GM19023 (cell line): ENCODE measurements at regions not wholly inside any gene's neighbourhood (a gene's known extent, or its start where the extent isn't known, plus 50 kb on each side); places are given as distances from the start of the nearest gene placed in this dataset.
"Not testable (repeated sequence)": the region's sequence is repeated elsewhere in the genome, so short reads cannot be mapped to it uniquely, and the experiment has no call there.

Experiments
- ATAC-seq: cut with Tn5 transposase; IDR thresholded peaks from one replicate; pipeline ENCODE4 v1.9.1; 2021; ENCODE audit warnings: mild to moderate bottlenecking, moderate library complexity; ENCODE audit not compliant: unreplicated experiment

- ATAC-seq: no peak
Observed at GRCh38 chr6:18527836-18528743, 140.9 kb downstream of the RNF144B start.

- no peak for ATAC-seq
Observed at GRCh38 chr6:18530201-18530600, 143.1 kb downstream of the RNF144B start.

- ATAC-seq: no peak
Observed at GRCh38 chr6:18532139-18532538, 145.0 kb downstream of the RNF144B start.

GRCh38 chr6:18533793-18534192, 146.6 kb downstream of the RNF144B start:
- ATAC-seq: no peak

- ATAC-seq: no peak
Observed at GRCh38 chr6:18536591-18537055, 149.5 kb downstream of the RNF144B start.

- no peak for ATAC-seq
Observed at GRCh38 chr6:18538315-18538714, 151.2 kb downstream of the RNF144B start.

GRCh38 chr6:18543051-18543450, 155.9 kb downstream of the RNF144B start:
- ATAC-seq: no peak

- ATAC-seq: not testable (repeated sequence)
Observed at GRCh38 chr6:18545142-18545541, 158.0 kb downstream of the RNF144B start.

- ATAC-seq: no peak
Observed at GRCh38 chr6:18545726-18546125, 158.6 kb downstream of the RNF144B start.

GRCh38 chr6:18550119-18550518, 163.0 kb downstream of the RNF144B start:
- no peak for ATAC-seq

GRCh38 chr6:18551228-18551627, 164.1 kb downstream of the RNF144B start:
- ATAC-seq: no peak

GRCh38 chr6:18555750-18556149, 168.6 kb downstream of the RNF144B start:
- ATAC-seq: no peak

GRCh38 chr6:18561037-18561750, 174.0 kb downstream of the RNF144B start:
- no peak for ATAC-seq

GRCh38 chr6:18562726-18563125, 175.6 kb downstream of the RNF144B start:
- ATAC-seq: no peak

GRCh38 chr6:18564775-18565174, 177.6 kb downstream of the RNF144B start:
- no peak for ATAC-seq

GRCh38 chr6:18565231-18565630, 178.1 kb downstream of the RNF144B start:
- ATAC-seq: no peak

GRCh38 chr6:18567380-18567779, 180.2 kb downstream of the RNF144B start:
- no peak for ATAC-seq

- ATAC-seq: no peak
Observed at GRCh38 chr6:18577491-18577890, 190.3 kb downstream of the RNF144B start.

GRCh38 chr6:18579166-18579565, 192.0 kb downstream of the RNF144B start:
- no peak for ATAC-seq

- no peak for ATAC-seq
Observed at GRCh38 chr6:18579869-18580268, 192.7 kb downstream of the RNF144B start.

- ATAC-seq: no peak
Observed at GRCh38 chr6:18584372-18584771, 197.2 kb downstream of the RNF144B start.

- no peak for ATAC-seq
Observed at GRCh38 chr6:18585032-18585573, 198.0 kb downstream of the RNF144B start.
